Retinal pigment epithelial cell (primary cell): ENCODE measurements at regions not wholly inside any gene's neighbourhood (a gene's known extent, or its start where the extent isn't known, plus 50 kb on each side); places are given as distances from the start of the nearest gene placed in this dataset.

Experiments
- DNase-seq: peaks from one replicate; pipeline ENCODE4 v3.0.0-alpha.2; 2010; ENCODE audit warnings: low read depth
- H3K4me3 ChIP-seq: 2 replicates; pipeline ENCODE4 v1.5.1; 2011; ENCODE audit warnings: mild to moderate bottlenecking, low read length, control low read depth, moderate library complexity
- TF ChIP-seq, protein P1 (sequence below): conservative IDR thresholded peaks from 2 replicates; pipeline ENCODE4 v1.5.1; 2011; ENCODE audit warnings: low read depth, low read length, control low read depth, inconsistent platforms

DNA sequence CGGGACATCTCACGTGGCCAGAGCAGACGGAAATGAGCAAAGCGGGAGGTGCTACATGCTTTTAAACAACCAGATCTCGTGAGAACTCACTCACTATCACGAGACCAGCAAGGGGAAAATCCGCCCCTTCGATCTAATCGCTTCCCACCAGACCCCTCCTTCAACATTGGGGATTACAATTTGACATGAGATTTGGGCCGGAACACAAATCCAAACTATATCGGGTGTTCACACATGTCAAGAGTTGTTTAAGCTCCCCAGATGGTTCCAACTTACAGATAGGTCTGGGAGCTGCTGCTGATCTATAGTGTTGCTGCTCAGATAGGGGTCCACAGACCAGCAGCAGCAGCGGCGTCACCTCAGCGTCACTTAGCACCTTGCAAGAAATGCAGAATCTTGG, 194.9 kb downstream of the GPAM start:
- H3K4me3 ChIP-seq: no peak overlapping the region
- TF ChIP-seq, protein P1, sequence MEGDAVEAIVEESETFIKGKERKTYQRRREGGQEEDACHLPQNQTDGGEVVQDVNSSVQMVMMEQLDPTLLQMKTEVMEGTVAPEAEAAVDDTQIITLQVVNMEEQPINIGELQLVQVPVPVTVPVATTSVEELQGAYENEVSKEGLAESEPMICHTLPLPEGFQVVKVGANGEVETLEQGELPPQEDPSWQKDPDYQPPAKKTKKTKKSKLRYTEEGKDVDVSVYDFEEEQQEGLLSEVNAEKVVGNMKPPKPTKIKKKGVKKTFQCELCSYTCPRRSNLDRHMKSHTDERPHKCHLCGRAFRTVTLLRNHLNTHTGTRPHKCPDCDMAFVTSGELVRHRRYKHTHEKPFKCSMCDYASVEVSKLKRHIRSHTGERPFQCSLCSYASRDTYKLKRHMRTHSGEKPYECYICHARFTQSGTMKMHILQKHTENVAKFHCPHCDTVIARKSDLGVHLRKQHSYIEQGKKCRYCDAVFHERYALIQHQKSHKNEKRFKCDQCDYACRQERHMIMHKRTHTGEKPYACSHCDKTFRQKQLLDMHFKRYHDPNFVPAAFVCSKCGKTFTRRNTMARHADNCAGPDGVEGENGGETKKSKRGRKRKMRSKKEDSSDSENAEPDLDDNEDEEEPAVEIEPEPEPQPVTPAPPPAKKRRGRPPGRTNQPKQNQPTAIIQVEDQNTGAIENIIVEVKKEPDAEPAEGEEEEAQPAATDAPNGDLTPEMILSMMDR: no peak
- no peak for DNase-seq

DNA sequence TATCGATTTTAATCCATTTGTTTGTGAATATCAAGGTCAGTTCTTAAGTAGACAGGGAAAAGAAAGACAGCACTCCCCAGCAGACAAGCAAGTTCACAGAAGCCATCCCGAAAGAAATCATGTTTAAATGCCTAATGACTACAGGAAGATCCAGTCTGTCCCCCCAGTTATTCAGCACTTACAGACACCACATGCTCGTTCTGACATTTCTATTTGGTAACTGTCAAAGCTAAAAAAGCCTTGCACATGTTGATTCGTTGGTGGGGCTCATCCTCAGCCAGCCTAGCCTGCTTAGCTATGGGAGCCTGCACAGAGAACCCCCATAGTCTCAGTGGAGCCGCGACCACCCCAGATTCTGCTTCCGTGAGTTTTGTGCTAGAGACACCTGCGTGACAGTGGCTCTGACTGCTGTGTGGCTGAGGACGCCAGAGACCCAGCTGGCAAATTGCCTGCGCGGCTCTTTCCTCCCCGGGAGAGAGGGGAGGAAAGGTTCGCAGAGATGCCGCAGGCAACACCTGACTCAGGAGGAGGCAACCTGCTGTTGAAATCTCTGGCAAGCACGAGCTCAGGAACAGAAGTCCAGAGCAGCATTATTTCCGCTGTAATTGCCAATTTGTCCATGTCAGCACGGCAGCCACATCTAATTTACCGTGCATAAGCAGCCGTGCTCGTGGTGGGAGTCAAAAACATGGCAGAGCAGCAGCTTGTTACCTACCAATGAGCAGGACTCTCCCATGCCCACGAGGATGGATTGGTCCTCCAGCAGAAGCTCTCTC, 194.2 kb downstream of the GPAM start:
- DNase-seq: no peak
- TF ChIP-seq, protein P1: no peak
- no peak overlapping the region for H3K4me3 ChIP-seq

DNA sequence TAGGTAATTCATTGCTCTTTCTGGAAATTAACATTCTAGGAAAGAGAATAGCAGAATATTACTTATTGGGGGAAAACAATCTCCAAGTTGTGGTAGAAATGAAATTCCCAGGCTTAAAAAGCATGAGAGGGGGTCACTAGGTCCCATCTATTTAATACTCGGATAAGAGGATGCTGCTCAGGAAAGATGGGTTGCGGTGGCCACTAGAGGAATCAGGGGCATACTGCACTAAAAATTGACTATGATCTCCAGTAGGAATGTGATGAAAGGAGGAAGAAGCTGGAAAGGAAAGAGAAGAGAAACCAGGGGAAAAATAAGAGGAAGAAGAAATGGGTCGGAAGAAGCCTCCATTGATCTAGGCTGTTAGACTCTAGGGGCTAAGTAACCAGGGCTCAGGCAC, 192.8 kb downstream of the GPAM start:
- no peak overlapping the region for H3K4me3 ChIP-seq
- TF ChIP-seq, protein P1: peak; percentile 34
- DNase-seq: no peak

DNA sequence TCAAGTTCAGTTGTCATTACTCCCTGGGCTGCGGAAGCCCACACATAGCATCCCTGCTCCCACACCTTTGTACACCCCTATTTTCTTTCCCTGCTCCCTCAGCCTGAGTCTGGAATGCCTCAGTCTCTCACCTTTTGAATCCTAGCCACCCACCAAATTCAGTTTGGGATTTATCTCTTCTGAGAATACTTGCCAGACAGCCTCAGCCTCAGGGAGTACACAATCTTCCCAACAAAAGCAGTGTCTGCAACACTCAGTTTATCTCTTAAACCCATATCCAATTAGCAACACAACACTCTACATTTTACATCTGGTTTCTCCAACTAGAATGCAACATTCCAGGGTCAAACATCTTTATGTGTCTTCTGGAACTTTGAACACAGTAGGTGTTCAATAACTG, 190.2 kb downstream of the GPAM start:
- DNase-seq: no peak
- TF ChIP-seq, protein P1: no peak
- no peak overlapping the region for H3K4me3 ChIP-seq

DNA sequence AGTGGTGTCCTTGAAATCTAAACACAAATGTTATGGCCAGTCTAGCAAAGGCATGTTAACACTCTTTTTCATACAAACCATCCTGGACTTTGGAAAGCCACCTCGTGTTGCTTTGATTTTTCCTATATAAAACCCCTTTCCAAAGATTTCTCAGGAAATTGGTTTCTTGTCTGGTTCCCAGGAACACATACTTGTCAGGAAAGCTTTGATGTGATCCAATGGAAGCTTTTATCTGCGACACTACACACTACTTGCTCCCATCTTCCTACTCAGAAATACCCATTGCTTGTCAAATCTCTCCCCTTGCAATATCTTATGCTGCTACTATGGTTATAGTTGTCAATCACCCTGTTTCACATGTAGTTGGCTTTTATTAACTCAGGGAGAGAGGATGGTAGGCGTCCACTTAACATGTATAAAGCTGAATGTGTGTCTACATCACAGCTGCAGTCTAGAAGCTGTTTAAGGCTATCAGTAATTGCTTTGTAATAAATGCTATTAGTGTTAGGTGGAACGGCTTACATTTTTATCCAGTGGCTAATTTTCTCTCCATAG, 189.6 kb downstream of the GPAM start:
- DNase-seq: no peak
- H3K4me3 ChIP-seq: no peak overlapping the region
- TF ChIP-seq, protein P1: no peak

DNA sequence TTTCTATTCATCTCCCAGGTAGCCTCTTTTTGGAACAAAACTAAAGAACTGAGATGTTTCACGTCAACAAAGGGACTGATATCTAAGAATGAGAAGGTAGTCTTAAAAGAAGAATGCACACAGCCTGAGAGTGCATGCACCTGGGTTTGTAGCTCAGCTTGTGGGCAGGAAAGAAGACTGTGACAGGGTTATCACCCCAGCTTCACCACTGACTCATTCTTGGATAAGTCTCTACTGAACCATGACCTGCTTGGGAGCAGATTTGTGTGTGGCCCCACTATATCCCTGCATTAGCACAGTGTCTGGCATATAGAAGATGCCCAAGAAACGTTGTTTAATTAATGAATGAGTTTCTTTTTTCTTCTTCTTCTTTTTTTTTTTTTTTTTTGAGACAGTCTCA, 187.5 kb downstream of the GPAM start:
- no peak overlapping the region for H3K4me3 ChIP-seq
- TF ChIP-seq, protein P1: no peak
- no peak for DNase-seq

DNA sequence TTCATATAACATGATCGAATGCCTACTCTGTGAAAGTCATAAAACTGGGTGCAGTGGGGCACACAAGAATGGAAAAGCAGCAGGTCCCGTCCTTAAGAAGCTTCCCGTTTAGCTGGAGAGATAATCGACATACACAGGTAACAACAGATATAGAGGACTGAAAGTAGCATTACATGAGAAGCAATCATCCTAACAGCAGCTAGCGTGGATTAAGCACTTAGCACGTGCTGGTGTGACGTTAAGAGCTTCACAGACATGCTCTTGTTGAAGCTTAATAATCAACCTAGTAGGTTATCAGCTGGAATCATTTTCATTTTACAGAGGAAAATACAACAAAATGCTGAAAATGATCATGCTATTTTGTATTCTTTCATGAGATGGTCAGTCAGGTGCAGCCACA, 184.8 kb downstream of the GPAM start:
- no peak overlapping the region for H3K4me3 ChIP-seq
- no peak for DNase-seq
- TF ChIP-seq, protein P1: no peak
